Coronary artery (tissue), 2 donors: ENCODE measurements at regions not wholly inside any gene's neighbourhood (a gene's known extent, or its start where the extent isn't known, plus 50 kb on each side); places are given as distances from the start of the nearest gene placed in this dataset.
A peak's percentile ranks its signal among the peaks of the same experiment; 100 is the strongest.

Experiments
- DNase-seq: peaks from one replicate; pipeline ENCODE4 v3.0.0-alpha.2; 2017; ENCODE audit warnings: low spot score
- H3K27ac ChIP-seq, 2 donors: fragments of 200-600 bp; sonication (generic); one replicate each; pipeline ENCODE4 v1.5.1; 2016 to 2019
- H3K4me3 ChIP-seq: fragments of 200-600 bp; sonication (generic); 2 replicates; pipeline ENCODE4 v1.5.1; 2016; ENCODE audit warnings: mild to moderate bottlenecking, moderate library complexity
- TF ChIP-seq, protein P1 (sequence below): fragments of 200-600 bp; sonication (generic); IDR thresholded peaks from one replicate; pipeline ENCODE4 v1.5.1; 2019; ENCODE audit warnings: antibody characterized with exemption

DNA sequence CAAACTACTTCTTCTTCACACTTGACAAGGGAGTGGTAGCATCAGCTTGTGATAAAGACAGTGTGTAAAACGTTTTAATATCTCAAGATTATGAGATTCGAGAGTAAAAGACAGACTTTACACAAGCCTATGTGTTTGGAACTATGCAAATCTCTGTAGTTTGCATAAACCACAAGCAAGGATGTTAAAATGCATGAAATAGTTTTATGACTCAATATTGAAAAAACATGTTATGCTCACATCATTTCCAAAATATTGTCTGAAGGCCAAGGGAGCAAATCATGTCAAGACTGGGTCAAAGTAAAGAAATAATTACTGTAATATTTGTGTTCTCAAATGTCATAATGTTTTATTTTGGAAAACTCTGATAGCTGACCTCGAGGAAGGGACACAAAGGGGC, 316.8 kb upstream of the KLF12 start:
- TF ChIP-seq, protein P1, sequence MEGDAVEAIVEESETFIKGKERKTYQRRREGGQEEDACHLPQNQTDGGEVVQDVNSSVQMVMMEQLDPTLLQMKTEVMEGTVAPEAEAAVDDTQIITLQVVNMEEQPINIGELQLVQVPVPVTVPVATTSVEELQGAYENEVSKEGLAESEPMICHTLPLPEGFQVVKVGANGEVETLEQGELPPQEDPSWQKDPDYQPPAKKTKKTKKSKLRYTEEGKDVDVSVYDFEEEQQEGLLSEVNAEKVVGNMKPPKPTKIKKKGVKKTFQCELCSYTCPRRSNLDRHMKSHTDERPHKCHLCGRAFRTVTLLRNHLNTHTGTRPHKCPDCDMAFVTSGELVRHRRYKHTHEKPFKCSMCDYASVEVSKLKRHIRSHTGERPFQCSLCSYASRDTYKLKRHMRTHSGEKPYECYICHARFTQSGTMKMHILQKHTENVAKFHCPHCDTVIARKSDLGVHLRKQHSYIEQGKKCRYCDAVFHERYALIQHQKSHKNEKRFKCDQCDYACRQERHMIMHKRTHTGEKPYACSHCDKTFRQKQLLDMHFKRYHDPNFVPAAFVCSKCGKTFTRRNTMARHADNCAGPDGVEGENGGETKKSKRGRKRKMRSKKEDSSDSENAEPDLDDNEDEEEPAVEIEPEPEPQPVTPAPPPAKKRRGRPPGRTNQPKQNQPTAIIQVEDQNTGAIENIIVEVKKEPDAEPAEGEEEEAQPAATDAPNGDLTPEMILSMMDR, result no peak
- no peak for DNase-seq
- peak overlapping the region in 1 of 2 donors; percentile 32 for H3K27ac ChIP-seq
- H3K4me3 ChIP-seq, result no peak overlapping the region

DNA sequence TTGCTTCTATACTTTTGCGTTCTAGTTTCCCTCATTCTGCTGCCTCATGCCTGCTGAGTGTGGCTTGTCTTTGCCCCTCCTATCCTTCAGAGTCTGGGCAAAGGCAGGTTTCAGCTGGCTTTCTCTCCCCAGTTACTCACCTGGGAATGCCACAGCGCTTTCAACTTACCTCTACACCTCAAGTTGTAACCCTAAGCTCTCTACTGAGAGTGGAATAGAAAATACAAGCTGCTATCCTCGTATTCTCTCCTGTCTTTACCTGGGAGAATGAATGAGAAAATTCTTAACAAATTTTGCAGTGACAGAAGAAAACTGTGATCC, 316.3 kb upstream of the KLF12 start:
- DNase-seq, result no peak
- Histone ChIP-seq H3K4me3 (no peak overlapping the region), H3K27ac (no peak overlapping the region)
- TF ChIP-seq, protein P1, result no peak

DNA sequence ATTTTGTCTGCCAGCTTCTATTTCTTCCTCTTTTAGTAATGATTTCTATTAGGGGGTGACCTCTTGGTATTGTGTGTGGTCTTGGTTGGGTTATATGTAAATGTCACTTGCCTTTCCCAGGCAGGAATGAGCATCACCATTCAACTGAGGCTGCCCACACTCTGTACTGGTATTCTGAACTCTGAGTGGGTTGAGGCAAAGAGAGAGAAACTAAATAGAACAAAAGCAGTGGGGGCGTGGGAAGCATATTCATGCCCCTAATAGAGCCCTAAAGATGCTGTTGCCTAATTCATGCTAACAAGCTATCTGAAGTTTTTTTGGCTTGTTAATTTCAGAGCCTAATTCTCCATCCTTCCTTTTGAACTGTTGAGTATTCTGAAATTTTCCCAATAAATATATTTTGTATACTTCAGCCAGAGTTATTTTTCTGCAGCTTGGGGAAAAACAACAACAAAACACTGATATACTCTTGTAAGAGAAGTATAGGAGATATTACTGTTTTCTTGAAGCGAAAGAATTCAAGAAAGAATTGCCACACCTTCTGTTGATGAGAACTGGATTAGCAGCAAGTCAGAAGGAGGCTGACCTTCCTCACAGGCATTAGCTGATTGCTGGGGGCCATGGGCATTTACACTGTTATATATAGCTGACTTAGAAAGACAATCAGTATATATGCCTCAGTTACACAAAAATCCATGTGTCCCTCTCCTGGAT, 315.8 kb upstream of the KLF12 start:
- TF ChIP-seq, protein P1, result no peak
- DNase-seq, result no peak
- H3K4me3 ChIP-seq, result no peak overlapping the region
- no peak overlapping the region for H3K27ac ChIP-seq

DNA sequence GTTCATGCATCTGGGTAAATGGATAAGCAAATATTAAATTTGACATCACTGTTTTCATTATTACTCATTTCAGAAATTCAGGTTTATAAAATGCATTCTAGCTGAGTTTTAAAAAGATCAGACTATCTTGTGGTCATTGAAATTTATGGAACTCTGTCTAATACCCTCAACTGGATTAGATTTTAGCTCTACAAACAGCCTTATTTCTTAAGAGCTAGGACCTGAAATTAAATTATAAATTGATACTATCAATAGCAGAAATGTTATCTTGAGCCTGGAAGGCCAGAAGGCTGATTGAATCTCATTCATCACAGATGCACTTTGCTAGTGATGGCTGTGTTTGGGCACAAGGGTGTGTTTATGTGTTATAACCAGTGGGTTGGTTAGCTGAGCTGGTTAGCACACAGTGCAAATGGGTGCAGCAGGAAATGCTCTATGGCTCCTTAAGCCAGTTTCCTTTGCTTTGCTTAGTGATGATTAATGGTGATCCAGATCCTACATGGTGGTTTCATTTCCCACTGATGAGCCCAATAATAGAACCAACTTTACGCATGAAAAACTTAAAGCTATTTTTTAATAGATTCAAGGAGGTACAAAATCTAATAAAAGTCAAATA, 310.8 kb upstream of the KLF12 start:
- H3K27ac ChIP-seq, result no peak overlapping the region
- TF ChIP-seq, protein P1, result no peak
- H3K4me3 ChIP-seq, result no peak overlapping the region
- no peak for DNase-seq

DNA sequence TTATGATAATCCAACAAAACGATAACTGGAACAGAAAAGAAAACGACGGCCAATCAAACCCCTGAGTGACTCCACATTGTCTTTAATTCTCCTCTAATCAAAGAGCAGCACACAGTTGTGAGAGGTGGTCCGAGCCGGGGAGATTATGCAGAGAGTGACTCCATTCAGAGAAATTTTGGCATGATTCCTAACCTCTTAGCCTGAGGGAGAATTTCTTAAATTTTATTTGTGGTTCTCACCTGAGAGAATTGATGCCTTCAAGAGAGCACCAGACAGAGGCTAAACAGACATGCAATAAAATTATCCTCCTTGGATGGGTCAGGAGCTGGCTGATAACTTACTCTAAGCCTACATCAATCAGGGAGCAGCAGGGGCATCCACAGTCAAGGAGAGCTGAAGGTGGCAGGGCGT, 310.0 kb upstream of the KLF12 start:
- TF ChIP-seq, protein P1, result no peak
- no peak for DNase-seq
- H3K27ac ChIP-seq, result no peak overlapping the region
- H3K4me3 ChIP-seq, result no peak overlapping the region

DNA sequence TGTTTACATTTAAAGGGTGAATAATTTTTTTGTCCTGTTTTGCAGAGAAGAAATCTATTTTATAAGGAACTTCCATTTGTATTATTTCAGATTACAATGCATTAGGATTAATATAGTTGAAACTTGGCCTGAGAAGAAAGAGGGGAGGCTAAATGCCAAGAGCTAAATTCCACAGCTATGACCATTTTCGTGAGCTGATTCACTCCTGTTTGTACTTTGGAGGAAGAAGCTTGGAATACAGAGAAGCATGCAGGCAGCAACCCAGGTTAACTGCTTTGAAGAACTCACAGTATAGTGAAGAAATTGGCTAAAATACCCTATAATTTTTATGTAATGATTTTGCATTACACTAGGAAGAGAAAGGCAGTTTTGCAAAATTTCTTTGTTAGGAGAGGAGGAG, 309.4 kb upstream of the KLF12 start:
- DNase-seq, result no peak
- Histone ChIP-seq H3K4me3 (no peak overlapping the region), H3K27ac (no peak overlapping the region)
- TF ChIP-seq, protein P1, result no peak

DNA sequence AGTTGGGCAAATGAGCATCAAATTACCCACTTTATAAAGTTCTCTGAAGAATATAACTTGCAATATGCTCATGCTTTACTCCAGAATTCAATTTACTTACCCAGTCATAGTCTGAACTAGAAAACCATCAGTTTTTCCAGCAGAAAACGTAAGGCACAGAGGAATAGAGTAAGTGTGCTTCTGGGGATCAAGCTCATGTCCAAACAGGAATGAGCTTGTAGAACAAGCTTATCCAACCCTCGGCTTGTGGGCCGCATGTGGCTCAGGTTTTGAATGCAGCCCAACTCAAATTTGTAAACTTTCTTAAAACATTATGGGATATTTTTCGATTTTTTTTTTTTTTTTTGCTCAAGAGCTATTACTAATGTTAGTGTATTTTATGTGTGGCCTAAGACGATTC, 308.5 kb upstream of the KLF12 start:
- TF ChIP-seq, protein P1, result no peak
- H3K4me3 ChIP-seq, result no peak overlapping the region
- H3K27ac ChIP-seq, result no peak overlapping the region
- DNase-seq, result no peak
